VCaP (cell line): ENCODE measurements at regions not wholly inside any gene's neighbourhood (a gene's known extent, or its start where the extent isn't known, plus 50 kb on each side); places are given as distances from the start of the nearest gene placed in this dataset.

Experiments used
- H3K27ac ChIP-seq: fragments of 450-650 bp; 2 replicates; pipeline ENCODE4 v1.5.1; 2017
- TF ChIP-seq, protein P1 (sequence below): fragments of 450-650 bp; conservative IDR thresholded peaks from 2 replicates; pipeline ENCODE4 v1.5.1; 2017; ENCODE audit warnings: mild to moderate bottlenecking, moderate library complexity

GRCh38 chr17:55584055-55584685, 72.9 kb upstream of the SMIM36 start:
- H3K27ac ChIP-seq: no peak overlapping the region
- TF ChIP-seq, protein P1, sequence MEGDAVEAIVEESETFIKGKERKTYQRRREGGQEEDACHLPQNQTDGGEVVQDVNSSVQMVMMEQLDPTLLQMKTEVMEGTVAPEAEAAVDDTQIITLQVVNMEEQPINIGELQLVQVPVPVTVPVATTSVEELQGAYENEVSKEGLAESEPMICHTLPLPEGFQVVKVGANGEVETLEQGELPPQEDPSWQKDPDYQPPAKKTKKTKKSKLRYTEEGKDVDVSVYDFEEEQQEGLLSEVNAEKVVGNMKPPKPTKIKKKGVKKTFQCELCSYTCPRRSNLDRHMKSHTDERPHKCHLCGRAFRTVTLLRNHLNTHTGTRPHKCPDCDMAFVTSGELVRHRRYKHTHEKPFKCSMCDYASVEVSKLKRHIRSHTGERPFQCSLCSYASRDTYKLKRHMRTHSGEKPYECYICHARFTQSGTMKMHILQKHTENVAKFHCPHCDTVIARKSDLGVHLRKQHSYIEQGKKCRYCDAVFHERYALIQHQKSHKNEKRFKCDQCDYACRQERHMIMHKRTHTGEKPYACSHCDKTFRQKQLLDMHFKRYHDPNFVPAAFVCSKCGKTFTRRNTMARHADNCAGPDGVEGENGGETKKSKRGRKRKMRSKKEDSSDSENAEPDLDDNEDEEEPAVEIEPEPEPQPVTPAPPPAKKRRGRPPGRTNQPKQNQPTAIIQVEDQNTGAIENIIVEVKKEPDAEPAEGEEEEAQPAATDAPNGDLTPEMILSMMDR: no peak

GRCh38 chr17:55582897-55583296, 71.6 kb upstream of the SMIM36 start:
- TF ChIP-seq, protein P1: no peak
- no peak overlapping the region for H3K27ac ChIP-seq

GRCh38 chr17:55580596-55581133, 69.4 kb upstream of the SMIM36 start:
- TF ChIP-seq, protein P1: no peak
- no peak overlapping the region for H3K27ac ChIP-seq

GRCh38 chr17:55577687-55578086, 66.4 kb upstream of the SMIM36 start:
- TF ChIP-seq, protein P1: no peak
- no peak overlapping the region for H3K27ac ChIP-seq

DNA sequence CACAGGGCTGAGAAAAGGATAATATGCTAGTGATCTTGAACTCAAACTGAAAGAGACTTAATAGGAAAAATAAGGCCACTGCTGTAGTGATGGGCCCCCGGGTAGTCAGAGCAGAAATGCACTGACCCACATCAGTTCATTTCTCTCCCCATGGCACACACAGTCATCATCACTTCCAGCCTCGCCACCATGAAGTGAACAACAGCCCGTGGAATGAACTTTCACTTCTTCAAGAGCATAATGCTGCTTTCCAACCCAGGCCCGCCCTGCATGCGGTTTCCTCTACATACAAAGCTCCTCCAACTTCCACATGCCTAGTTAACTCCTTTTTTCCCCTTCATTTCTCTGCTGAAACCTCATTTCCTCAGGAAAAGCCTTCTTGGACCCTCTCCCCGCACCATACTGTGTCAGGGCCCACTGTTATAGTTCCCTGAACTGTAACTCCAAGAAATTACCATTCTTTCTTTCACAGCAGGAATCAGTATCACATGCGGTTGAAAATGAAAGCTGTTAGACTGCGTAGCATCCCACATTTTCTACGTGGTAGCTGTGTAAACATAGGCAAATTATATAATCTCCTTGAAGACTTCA, 65.8 kb upstream of the SMIM36 start:
- no peak overlapping the region for H3K27ac ChIP-seq
- TF ChIP-seq, protein P1: no peak

GRCh38 chr17:55576237-55576995, 65.2 kb upstream of the SMIM36 start:
- H3K27ac ChIP-seq: no peak overlapping the region
- TF ChIP-seq, protein P1: no peak

DNA sequence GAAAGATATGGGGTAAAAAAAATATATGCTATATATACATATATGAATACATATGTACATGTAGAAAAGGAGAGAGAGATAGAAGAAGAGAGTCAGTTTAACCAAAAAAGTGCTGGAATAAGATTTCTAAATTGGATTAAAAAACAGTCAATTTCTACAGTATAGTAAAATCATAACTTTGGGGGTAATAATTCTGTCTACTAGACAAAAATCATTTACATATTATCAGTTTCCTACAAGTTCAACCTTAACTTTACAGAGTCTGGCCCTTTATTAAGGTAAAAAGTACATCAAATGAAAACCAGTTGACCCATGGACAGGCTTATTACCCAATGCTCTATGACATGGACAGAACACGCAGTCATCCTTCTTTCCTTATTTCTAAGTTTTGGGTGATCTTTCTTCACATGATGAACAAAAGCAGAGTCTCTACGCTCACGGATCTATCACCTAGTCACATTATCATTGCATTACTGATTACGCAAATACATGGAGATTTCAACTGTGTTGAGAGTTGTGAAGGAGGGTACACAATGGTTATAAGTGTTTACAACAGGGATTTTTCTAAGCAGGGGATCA, 63.9 kb upstream of the SMIM36 start:
- no peak overlapping the region for H3K27ac ChIP-seq

More for the DNA sequence above, 63.9 kb upstream of the SMIM36 start:
- TF ChIP-seq, protein P1: no peak
